Prostate gland (tissue), 2 donors: ENCODE measurements at regions not wholly inside any gene's neighbourhood (a gene's known extent, or its start where the extent isn't known, plus 50 kb on each side); places are given as distances from the start of the nearest gene placed in this dataset.

Experiments
- DNase-seq: peaks from one replicate; pipeline ENCODE4 v3.0.0-alpha.2; 2019; ENCODE audit warnings: low spot score
- H3K27ac ChIP-seq, 2 donors: fragments of 200-600 bp; sonication (generic); 2 replicates each; pipeline ENCODE4 v1.5.1; 2017 to 2019
- H3K27me3 ChIP-seq: fragments of 200-600 bp; sonication (generic); replicated peaks from 2 replicates; pipeline ENCODE4 v1.5.1; 2019; ENCODE audit not compliant: insufficient read depth
- H3K36me3 ChIP-seq, 2 donors: fragments of 200-600 bp; sonication (generic); 1 replicate in 1 of 2; 2 replicates in 1 of 2; pipeline versions ENCODE4 v1.5.1 to v1.8.1; 2017 to 2019
- H3K4me1 ChIP-seq: fragments of 200-600 bp; sonication (generic); replicated peaks from 2 replicates; pipeline ENCODE4 v1.5.1; 2019
- H3K4me3 ChIP-seq, 2 donors: fragments of 200-600 bp; sonication (generic); 2 replicates each; pipeline ENCODE4 v1.5.1; 2017 to 2019
- H3K9me3 ChIP-seq: fragments of 200-600 bp; sonication (generic); 2 replicates; pipeline ENCODE4 v1.5.1; 2017
- POLR2A ChIP-seq: fragments of 450-650 bp; IDR thresholded peaks from one replicate; pipeline ENCODE4 v1.6.1; 2016; ENCODE audit warnings: antibody characterized with exemption, mild to moderate bottlenecking
- POLR2AphosphoS5 ChIP-seq: sonication (generic); formaldehyde crosslinking; IDR thresholded peaks from one replicate; pipeline ENCODE4 v1.6.1; 2017; ENCODE audit warnings: antibody characterized with exemption
- WGBS: methylation state at CpG from one replicate; pipeline ENCODE4 v1.1.5; 2018; 5-methylcytosine and 5-hydroxymethylcytosine counted together
- intact Hi-C: fragments of 100-400 bp; cut with DNase I; formaldehyde crosslinking; loops from one replicate; pipeline ENCODE4 v1.14.2; 2022
- TF ChIP-seq, protein P1 (sequence below), 4 experiments: fragments of 200-600 bp in 2 of 4; fragments of 450-650 bp in 2 of 4; sonication (generic) in 2 of 4; IDR thresholded peaks; 1 replicate in 3 of 4; 2 replicates in 1 of 4; pipeline ENCODE4 v1.5.1; 2016 to 2019; ENCODE audit warnings: antibody characterized with exemption in 4 of 4, mild to moderate bottlenecking in 2 of 4, moderate library complexity in 2 of 4

DNA sequence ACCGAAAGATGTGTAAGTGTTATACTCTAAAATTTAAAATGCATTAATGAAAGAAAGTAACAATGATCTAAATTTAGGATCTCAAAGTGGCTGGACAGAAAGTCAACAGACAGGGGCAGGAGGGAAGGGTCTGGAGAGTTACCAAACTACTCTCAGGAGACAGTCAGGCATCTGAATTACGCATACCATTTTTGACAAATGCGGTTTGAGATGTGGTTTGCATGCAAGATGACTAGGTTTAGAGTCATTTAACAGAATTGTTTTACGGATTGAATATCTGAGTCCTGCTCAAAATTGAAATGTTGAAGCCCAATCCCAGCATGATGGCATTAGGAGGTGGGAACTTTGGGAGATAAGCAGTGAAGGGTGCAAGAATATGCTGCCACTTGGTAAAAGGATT, 314.1 kb downstream of the WDR11 start:
- Histone ChIP-seq H3K27me3 (no peaks in the 10 kb centered on the region), H3K9me3 (no peaks in the 10 kb centered on the region), H3K36me3 (no peaks in the 10 kb centered on the region), H3K4me1 (no peaks in the 10 kb centered on the region), H3K27ac (no peak overlapping the region), H3K4me3 (no peak overlapping the region)
- no peak for DNase-seq
- TF ChIP-seq POLR2A (no peak), POLR2AphosphoS5 (no peak)
- TF ChIP-seq, protein P1, sequence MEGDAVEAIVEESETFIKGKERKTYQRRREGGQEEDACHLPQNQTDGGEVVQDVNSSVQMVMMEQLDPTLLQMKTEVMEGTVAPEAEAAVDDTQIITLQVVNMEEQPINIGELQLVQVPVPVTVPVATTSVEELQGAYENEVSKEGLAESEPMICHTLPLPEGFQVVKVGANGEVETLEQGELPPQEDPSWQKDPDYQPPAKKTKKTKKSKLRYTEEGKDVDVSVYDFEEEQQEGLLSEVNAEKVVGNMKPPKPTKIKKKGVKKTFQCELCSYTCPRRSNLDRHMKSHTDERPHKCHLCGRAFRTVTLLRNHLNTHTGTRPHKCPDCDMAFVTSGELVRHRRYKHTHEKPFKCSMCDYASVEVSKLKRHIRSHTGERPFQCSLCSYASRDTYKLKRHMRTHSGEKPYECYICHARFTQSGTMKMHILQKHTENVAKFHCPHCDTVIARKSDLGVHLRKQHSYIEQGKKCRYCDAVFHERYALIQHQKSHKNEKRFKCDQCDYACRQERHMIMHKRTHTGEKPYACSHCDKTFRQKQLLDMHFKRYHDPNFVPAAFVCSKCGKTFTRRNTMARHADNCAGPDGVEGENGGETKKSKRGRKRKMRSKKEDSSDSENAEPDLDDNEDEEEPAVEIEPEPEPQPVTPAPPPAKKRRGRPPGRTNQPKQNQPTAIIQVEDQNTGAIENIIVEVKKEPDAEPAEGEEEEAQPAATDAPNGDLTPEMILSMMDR (IDR thresholded peaks at IDR 0.05), result no peak
- 96% methylated on average over 4 of the region's 4 CpGs for WGBS
- intact Hi-C loops, result no loop called here

DNA sequence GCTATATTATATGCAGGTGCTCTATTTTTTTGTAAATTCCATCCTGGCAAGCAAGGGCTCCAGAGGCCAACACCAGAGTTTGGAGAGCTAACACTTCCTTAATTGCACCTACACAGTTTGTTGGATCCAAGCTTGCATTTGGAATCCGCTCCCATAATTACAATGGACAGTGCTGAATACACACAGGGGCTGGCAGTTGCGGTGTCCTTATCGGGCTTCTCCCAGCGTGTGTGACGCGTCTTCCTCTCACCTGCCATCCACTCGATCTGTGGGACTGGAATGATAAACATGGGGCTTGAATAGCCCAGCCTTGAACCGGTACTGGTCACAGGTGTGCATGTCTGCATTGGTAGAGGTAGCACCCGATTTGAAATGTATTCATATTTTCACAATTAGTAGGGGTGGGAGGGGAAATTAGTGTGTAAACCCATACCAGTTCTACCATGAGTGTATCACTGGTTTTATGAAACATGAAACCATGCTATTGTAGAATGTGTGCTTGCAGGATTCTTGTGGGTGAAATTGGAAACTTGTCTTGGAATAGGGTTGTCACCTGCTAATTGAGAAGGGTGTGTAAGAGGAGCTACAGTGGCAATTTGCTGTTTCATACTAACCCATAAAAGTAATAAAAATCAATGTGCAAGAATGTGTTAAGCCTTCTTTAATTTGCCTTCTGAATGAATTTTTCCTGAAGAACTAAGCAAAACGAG, 316.5 kb downstream of the WDR11 start:
- H3K27ac ChIP-seq, result no peak overlapping the region
- WGBS, result 71% methylated on average over 10 of the region's 10 CpGs
- no peak overlapping the region for H3K4me3 ChIP-seq
- DNase-seq, result no peak
- H3K27me3 ChIP-seq, result no peaks in the 10 kb centered on the region
- intact Hi-C loops, result no loop called here
- H3K9me3 ChIP-seq, result no peaks in the 10 kb centered on the region
- H3K4me1 ChIP-seq, result no peaks in the 10 kb centered on the region
- no peaks in the 10 kb centered on the region for H3K36me3 ChIP-seq
- TF ChIP-seq POLR2AphosphoS5, result no peak
- TF ChIP-seq, protein P1 (IDR thresholded peaks at IDR 0.05), result no peak
- no peak for TF ChIP-seq POLR2A

DNA sequence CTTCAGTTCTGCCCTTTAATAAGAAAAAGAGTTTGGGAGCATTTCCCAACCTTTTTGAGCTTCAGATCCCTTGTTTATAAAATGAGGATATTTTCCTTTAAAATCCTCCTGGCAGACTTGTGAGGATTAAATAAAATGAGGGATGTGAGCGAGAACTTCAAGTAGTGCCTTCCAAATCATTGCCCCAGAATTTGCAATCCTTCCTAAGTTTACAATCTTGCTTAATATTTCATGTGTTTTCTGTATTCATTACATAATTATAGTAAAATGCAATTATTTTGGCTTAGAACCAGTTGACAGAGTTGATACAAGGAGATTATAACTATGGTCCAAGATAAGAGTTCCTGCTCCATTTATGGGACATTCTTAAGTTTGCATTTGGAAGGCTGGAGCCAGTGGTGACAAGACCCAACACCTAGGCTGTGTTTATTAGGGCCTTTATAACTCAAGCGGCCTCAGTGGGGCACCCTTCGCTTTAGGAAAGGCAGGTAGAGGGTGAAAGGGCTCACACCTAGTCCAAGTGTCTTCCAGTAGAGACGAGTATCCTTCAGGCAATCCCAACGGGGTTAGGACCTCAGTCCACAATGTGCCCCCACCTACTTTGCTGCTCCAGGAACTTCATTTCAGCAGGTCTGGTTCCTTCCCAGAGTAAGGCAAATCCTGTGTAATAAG, 317.5 kb downstream of the WDR11 start:
- intact Hi-C loops, result no loop called here
- DNase-seq, result no peak
- TF ChIP-seq POLR2AphosphoS5 (no peak), POLR2A (no peak)
- TF ChIP-seq, protein P1 (IDR thresholded peaks at IDR 0.05), result no peak
- Histone ChIP-seq H3K36me3 (no peaks in the 10 kb centered on the region), H3K4me1 (no peaks in the 10 kb centered on the region), H3K4me3 (no peak overlapping the region), H3K27ac (no peak overlapping the region), H3K27me3 (no peaks in the 10 kb centered on the region), H3K9me3 (no peaks in the 10 kb centered on the region)
- WGBS, result 71% methylated on average over 5 of the region's 5 CpGs

DNA sequence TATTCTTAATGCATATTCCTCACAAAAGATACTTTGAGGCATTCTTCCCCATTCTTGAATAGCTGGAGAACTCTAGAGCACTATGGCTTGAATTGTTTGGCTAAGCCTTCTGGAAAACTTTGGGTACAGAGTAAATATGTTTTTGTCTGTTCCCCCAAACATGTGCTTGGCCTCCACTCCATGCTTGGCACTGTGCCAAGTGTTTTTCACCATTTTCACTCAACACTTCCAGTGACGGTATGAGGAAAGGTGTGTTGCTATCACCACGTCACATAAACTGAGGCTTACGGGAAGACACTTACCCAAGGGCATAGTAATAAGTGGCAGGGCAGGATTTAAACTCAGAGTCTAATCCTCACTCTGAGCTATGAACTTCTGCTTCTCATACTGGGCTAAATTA, 318.2 kb downstream of the WDR11 start:
- TF ChIP-seq, protein P1 (IDR thresholded peaks at IDR 0.05), result no peak
- no peak for TF ChIP-seq POLR2A
- no peak for TF ChIP-seq POLR2AphosphoS5
- intact Hi-C loops, result no loop called here
- Histone ChIP-seq H3K9me3 (no peaks in the 10 kb centered on the region), H3K4me3 (no peak overlapping the region), H3K36me3 (no peaks in the 10 kb centered on the region), H3K27ac (no peak overlapping the region), H3K27me3 (no peaks in the 10 kb centered on the region), H3K4me1 (no peaks in the 10 kb centered on the region)
- DNase-seq, result no peak
- 83% methylated on average over 3 of the region's 3 CpGs for WGBS
